NCI-H146 (cell line): ENCODE measurements at regions not wholly inside any gene's neighbourhood (a gene's known extent, or its start where the extent isn't known, plus 50 kb on each side); places are given as distances from the start of the nearest gene placed in this dataset.
A peak's percentile ranks its signal among the peaks of the same experiment; 100 is the strongest.
"Not testable (repeated sequence)": the region's sequence is repeated elsewhere in the genome, so short reads cannot be mapped to it uniquely, and the experiment has no call there.

Source experiments
- DNase-seq: peaks from one replicate; lab custom pipeline; 2025; lab: John Stamatoyannopoulos, UW

GRCh38 chr2:16727256-16727655 is 61.6 kb upstream of the CYRIA start:
- DNase-seq: no peak

DNA sequence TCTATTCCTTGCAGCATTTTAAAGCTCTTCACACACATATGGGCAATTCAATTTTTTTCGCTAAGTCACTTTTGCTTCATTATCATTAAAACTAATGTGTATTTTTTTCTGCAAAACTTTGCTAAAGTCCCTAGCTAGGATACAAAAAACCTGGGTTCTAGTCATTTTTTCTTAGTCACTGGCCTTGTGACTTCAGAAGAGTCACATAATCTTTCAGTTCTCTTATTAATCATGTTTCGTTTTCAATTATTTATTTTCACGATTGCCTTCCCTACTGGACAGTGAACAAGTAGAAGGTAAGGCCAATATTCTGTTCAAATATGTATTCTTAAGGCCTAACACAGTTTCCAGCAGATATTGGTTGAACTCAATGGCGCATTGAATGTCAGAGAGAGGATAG is 60.9 kb upstream of the CYRIA start:
- no peak for DNase-seq

DNA sequence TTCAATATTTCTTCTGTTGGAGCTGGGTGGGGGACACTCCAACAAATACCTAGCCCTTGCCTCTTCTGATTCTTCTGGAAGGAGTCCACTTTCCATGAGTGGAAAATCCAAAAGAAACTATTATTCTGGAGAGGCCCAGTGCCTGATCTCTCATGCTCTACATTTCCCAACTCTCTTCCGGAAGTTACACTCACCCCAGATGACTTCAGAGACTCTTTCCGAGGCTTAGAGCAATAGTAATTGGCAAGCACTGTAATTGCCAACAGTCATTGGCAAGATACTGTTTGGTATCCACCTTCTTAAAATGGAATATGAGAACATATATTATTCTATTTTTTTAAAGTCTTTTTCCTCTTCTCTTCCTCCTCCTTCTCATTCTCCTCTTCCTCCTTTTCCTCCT is 60.5 kb upstream of the CYRIA start:
- DNase-seq: no peak

DNA sequence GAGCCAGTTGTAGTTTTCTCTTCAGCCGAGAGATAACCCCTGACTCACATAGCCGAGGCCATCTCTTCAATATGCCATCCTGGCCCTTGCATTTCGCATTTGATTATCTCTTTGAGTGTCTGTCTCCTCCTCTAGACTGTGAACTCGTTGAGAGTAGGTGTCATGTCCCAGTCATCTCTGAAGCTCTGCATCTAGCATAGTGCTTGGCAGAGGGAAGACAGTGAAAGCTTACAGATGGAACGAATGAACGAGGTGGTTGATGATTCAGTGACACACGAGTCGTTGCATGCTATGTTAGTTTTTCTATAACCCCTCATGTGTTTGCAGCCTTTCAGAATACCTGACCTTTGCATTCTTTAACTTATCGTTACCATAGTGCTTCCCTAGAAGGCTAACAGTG is 59.9 kb upstream of the CYRIA start:
- DNase-seq: no peak

GRCh38 chr2:16722677-16723076 is 57.0 kb upstream of the CYRIA start:
- no peak for DNase-seq

- DNase-seq: no peak
Observed at GRCh38 chr2:16722126-16722525, 56.5 kb upstream of the CYRIA start.

DNA sequence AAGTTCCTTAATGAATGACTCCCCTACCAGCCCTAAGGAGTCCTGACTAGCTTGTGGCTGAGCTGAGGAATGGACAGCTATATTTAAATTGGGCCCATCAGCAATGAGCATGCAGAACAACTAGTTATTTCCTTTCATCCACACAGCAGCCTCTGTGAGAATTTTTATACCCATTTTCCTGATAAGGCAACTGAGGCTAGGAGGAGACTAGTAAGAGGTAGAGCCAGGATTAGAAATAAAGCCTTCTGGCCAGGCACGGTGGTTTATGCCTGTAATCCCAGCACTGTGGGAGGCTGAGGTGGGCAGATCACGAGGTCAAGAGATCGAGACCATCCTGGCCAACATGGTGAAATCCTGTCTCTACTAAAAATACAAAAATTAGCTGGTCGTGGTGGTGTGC is 55.9 kb upstream of the CYRIA start:
- DNase-seq: not testable (repeated sequence)

DNA sequence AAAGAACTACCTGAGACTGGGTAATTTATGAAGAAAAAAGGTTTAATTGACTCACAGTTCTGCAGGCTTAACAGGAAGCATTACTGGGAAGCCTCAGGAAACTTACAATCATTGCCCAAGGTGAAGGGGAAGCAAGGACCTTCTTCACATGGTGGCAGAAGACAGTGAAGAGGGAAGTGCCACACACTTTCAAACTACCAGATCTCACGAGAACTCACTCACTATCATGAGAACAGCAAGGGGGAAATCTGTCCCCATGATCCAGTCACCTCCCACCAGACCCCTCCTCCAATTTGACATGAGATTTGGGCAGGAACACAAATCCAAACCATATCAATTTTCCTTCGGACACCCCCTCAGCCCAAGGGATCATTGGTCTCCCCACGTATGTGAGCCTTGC is 55.1 kb upstream of the CYRIA start:
- DNase-seq: not testable (repeated sequence)

DNA sequence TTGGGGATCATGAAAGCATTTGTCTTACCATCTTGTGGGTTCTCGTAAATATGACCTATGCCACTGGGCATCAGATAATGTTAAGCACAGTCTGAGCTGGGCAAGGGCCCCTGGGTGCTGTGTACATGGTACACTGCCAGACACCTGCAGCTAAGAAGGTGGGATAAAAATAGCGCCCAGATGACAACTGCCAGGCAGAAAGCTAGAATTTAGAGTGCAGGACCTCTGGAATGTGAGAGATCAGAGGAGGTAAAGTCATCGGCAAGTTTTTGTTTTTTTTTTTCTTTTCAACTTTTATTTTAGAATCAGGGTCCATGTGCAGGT is 53.8 kb upstream of the CYRIA start:
- no peak for DNase-seq

- no peak for DNase-seq
Observed at GRCh38 chr2:16718576-16719484, 53.2 kb upstream of the CYRIA start.

DNA sequence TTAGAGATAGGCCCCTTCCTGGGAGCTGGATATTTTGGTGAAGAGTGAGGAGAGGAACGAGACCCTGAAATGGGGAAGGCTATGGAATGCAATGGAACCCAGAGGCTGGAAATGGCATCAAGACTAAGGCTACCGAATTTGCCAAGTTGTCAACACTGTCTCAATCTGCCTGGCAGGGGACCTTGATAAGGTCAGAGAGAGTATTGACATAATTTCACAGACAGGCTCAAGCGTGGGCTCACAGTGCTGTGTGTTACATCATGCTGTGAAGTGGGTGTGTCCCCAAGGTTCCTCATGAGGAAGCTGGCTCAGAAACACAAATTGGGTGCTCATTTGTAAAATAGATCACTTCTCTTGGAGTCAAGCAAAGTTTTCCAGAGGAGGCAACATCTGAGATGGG is 51.8 kb upstream of the CYRIA start:
- peak; percentile 30 for DNase-seq

DNA sequence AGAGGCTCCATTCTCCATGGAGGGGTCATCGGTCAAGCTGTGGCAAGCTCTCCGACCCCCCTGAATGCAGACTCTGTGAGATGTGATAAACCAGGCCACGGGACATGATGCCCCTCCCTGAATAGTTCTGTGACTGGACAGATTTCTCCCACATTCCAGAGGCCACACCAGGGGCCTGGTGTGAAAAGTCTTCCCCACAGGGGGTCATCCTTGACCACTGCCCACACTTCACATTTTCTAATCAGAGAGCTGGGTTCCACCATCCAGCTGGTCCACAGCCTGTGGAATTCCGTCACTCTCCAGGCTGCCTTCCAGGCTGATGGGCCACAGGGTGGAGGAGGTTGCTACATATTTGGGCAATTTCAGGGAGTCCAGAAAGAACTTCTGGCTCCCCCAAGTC is 51.3 kb upstream of the CYRIA start:
- no peak for DNase-seq

DNA sequence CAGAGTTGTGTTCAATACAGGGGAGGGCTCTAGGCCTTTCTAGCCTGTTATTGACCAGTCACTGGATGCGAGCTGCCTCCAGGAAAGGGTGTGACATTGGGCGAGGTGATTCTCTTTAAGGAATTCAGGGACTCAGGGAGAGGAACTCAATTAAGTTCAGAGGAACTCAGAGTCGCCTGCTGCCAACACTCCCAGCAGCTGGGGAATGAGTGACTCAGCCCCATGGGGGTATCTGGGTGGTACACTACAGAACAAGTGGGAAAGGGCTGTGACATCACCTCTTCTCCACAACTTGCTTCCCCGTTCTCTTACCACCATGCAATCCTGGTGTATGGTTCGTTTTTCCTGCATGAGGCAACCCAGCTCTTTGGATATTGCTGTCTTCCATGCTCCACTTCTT is 50.4 kb upstream of the CYRIA start:
- DNase-seq: no peak
